ENCODE measurements at regions not wholly inside any gene's neighbourhood (a gene's known extent, or its start where the extent isn't known, plus 50 kb on each side); places are given as distances from the start of the nearest gene placed in this dataset.

- TF ChIP-seq CTCF (conservative IDR thresholded peaks at IDR 0.05; ENCODE audit: low read length), result no peak
- TF ChIP-seq EZH2phosphoT487 (IDR thresholded peaks at IDR 0.05; ENCODE audit: borderline replicate concordance, low read depth, low read length), result no peak
These were observed 206.4 kb upstream of the EGFLAM start for GRCh38 chr5:38051711-38052511.

GRCh38 chr5:38048400-38048799, 208.6 kb upstream of the GDNF start:
- POLR2A ChIA-PET, result interaction anchor here (0.7 to 0.9 kb wide), 2 partner anchors 12 to 493 kb away, joined by 3 to 4 read pairs; no protein-coding TSS in a partner anchor
- no peak for TF ChIP-seq EZH2phosphoT487 (IDR thresholded peaks at IDR 0.05; ENCODE audit: borderline replicate concordance, low read depth, low read length)
- TF ChIP-seq CTCF (conservative IDR thresholded peaks at IDR 0.05; ENCODE audit: low read length), result no peak
- Histone ChIP-seq H3K79me2 (ENCODE audit: insufficient read depth, low read depth, low read length) (no peaks in the 10 kb centered on the region), H3K27ac (ENCODE audit: low read depth, low read length, poor library complexity, severe bottlenecking) (no peak overlapping the region), H3K4me2 (ENCODE audit: low read length) (no peak overlapping the region), H3K36me3 (ENCODE audit: insufficient read depth, low read length) (no peaks in the 10 kb centered on the region), H2AFZ (ENCODE audit: low read length) (no peak overlapping the region), H3K9me2 (ENCODE audit: insufficient read depth, low read length) (no peaks in the 10 kb centered on the region), H3K9me3 (ENCODE audit: low read length) (no peaks in the 10 kb centered on the region), H3K4me3 (ENCODE audit: low read depth, low read length, poor library complexity, severe bottlenecking) (no peak overlapping the region), H4K20me1 (ENCODE audit: insufficient read depth, low read length) (no peaks in the 10 kb centered on the region), H3K4me1 (ENCODE audit: insufficient read depth, low read length, poor library complexity, severe bottlenecking) (no peaks in the 10 kb centered on the region)
- intact Hi-C loops (cut with micrococcal nuclease; ENCODE audit: unreplicated experiment), result no loop called here
- BruUV-seq (replicated peaks), result no TSS peak
- DNase-seq (ENCODE audit: low spot score), result no peak
- CTCF ChIA-PET (ENCODE audit: unreplicated experiment), result no interaction called here

More at GRCh38 chr5:38051711-38052511, 206.4 kb upstream of the EGFLAM start:
- Histone ChIP-seq H3K4me1 (ENCODE audit: insufficient read depth, low read length, poor library complexity, severe bottlenecking) (no peaks in the 10 kb centered on the region), H3K4me3 (ENCODE audit: low read depth, low read length, poor library complexity, severe bottlenecking) (no peak overlapping the region), H3K9me3 (ENCODE audit: low read length) (no peaks in the 10 kb centered on the region), H3K27ac (ENCODE audit: low read depth, low read length, poor library complexity, severe bottlenecking) (no peak overlapping the region), H2AFZ (ENCODE audit: low read length) (no peak overlapping the region), H3K36me3 (ENCODE audit: insufficient read depth, low read length) (no peaks in the 10 kb centered on the region), H3K9me2 (ENCODE audit: insufficient read depth, low read length) (no peaks in the 10 kb centered on the region), H3K4me2 (ENCODE audit: low read length) (no peak overlapping the region), H4K20me1 (ENCODE audit: insufficient read depth, low read length) (no peaks in the 10 kb centered on the region), H3K79me2 (ENCODE audit: insufficient read depth, low read depth, low read length) (no peaks in the 10 kb centered on the region)
- CTCF ChIA-PET (ENCODE audit: unreplicated experiment), result no interaction called here
- no TSS peak for BruUV-seq (replicated peaks)
- POLR2A ChIA-PET, result no interaction called here
- DNase-seq (ENCODE audit: low spot score), result no peak
- intact Hi-C loops (cut with micrococcal nuclease; ENCODE audit: unreplicated experiment), result no loop called here

- no peaks in the 10 kb centered on the region for H3K4me1 ChIP-seq (ENCODE audit: insufficient read depth, low read length, poor library complexity, severe bottlenecking)
- intact Hi-C loops (cut with micrococcal nuclease; ENCODE audit: unreplicated experiment), result no loop called here
- H3K4me2 ChIP-seq (ENCODE audit: low read length), result no peak overlapping the region
- no peak for DNase-seq (ENCODE audit: low spot score)
- no peak for TF ChIP-seq EZH2phosphoT487 (IDR thresholded peaks at IDR 0.05; ENCODE audit: borderline replicate concordance, low read depth, low read length)
- TF ChIP-seq CTCF (conservative IDR thresholded peaks at IDR 0.05; ENCODE audit: low read length), result no peak
- H4K20me1 ChIP-seq (ENCODE audit: insufficient read depth, low read length), result no peaks in the 10 kb centered on the region
- H3K9me2 ChIP-seq (ENCODE audit: insufficient read depth, low read length), result no peaks in the 10 kb centered on the region
- H3K27ac ChIP-seq (ENCODE audit: low read depth, low read length, poor library complexity, severe bottlenecking), result no peak overlapping the region
- POLR2A ChIA-PET, result no interaction called here
- H3K4me3 ChIP-seq (ENCODE audit: low read depth, low read length, poor library complexity, severe bottlenecking), result no peak overlapping the region
- H3K36me3 ChIP-seq (ENCODE audit: insufficient read depth, low read length), result no peaks in the 10 kb centered on the region
- BruUV-seq (replicated peaks), result no TSS peak
- no peaks in the 10 kb centered on the region for H3K79me2 ChIP-seq (ENCODE audit: insufficient read depth, low read depth, low read length)
- no peak overlapping the region for H2AFZ ChIP-seq (ENCODE audit: low read length)
- H3K9me3 ChIP-seq (ENCODE audit: low read length), result no peaks in the 10 kb centered on the region
- CTCF ChIA-PET (ENCODE audit: unreplicated experiment), result no interaction called here
These were observed 206.3 kb upstream of the GDNF start for GRCh38 chr5:38046103-38046502.

Data from OCI-LY7 (cell line).